IMR-90 (cell line): ENCODE measurements at regions not wholly inside any gene's neighbourhood (a gene's known extent, or its start where the extent isn't known, plus 50 kb on each side); places are given as distances from the start of the nearest gene placed in this dataset.

Experiments
- CTCF ChIP-seq: conservative IDR thresholded peaks from 2 replicates; pipeline ENCODE4 v1.5.1; 2012; ENCODE audit warnings: mild to moderate bottlenecking, low read depth, low read length, improper control_type of control experiment
- ELK1 ChIP-seq: fragments of 150-350 bp; IDR thresholded peaks from 2 replicates; pipeline ENCODE4 v1.6.1; 2016; ENCODE audit warnings: low read depth, mild to moderate bottlenecking, low read length, moderate library complexity, borderline replicate concordance
- MAFK ChIP-seq: IDR thresholded peaks from 2 replicates; pipeline ENCODE4 v1.6.1; 2012; ENCODE audit warnings: low read depth, low read length, improper control_type of control experiment
- MAZ ChIP-seq: IDR thresholded peaks from 2 replicates; pipeline ENCODE4 v1.6.1; 2012; ENCODE audit warnings: low read depth, mild to moderate bottlenecking, low read length, improper control_type of control experiment, moderate library complexity, borderline replicate concordance
- MXI1 ChIP-seq: IDR thresholded peaks from 2 replicates; pipeline ENCODE4 v1.6.1; 2012; ENCODE audit warnings: low read depth, mild to moderate bottlenecking, low read length, moderate library complexity, borderline replicate concordance
- POLR2A ChIP-seq: IDR thresholded peaks from 2 replicates; pipeline ENCODE4 v1.6.1; 2012; ENCODE audit warnings: mild to moderate bottlenecking, low read depth, low read length
- RAD21 ChIP-seq: IDR thresholded peaks from 2 replicates; pipeline ENCODE4 v1.6.1; 2012; ENCODE audit warnings: low read length, improper control_type of control experiment
- SMC3 ChIP-seq: fragments of 150-350 bp; IDR thresholded peaks from 2 replicates; pipeline ENCODE4 v1.6.1; 2016; ENCODE audit warnings: low read depth, mild to moderate bottlenecking, antibody characterized with exemption, low read length, moderate library complexity
- USF2 ChIP-seq: fragments of 150-350 bp; IDR thresholded peaks from 2 replicates; pipeline ENCODE4 v1.6.1; 2017; ENCODE audit warnings: mild to moderate bottlenecking, antibody characterized with exemption, low read length, low read depth

- TF ChIP-seq MAZ, result no peak
- no peak for TF ChIP-seq POLR2A
- no peak for TF ChIP-seq CTCF
- no peak for TF ChIP-seq RAD21
- TF ChIP-seq MXI1, result no peak
- TF ChIP-seq USF2, result no peak
- TF ChIP-seq MAFK, result no peak
- TF ChIP-seq SMC3, result no peak
- no peak for TF ChIP-seq ELK1
These were observed 249.1 kb downstream of the MIAT start for GRCh38 chr22:26906464-26906863.
